HCT116 (cell line): ENCODE measurements at regions not wholly inside any gene's neighbourhood (a gene's known extent, or its start where the extent isn't known, plus 50 kb on each side); places are given as distances from the start of the nearest gene placed in this dataset.

Experiments used
- ATAC-seq: fragments of 200-7000 bp; cut with Tn5 transposase; 2 replicates; pipeline ENCODE4 v1.9.1; 2020; ENCODE audit warnings: mild to moderate bottlenecking, moderate library complexity
- BruUV-seq: library from RNA; stranded (reverse); fragments of 400-500 nt; replicated peaks from 2 replicates; lab custom pipeline; 2021; lab: Mats Ljungman, UMichigan
- CTCF ChIA-PET: fragments of 300-600 bp; sonication (Branson Sonifier 250); formaldehyde crosslinking; loops from one replicate; lab custom pipeline; 2021; ENCODE audit warnings: antibody characterized with exemption; lab: Charles Lee
- POLR2A ChIA-PET: fragments of 300-600, 350-600 bp; sonication (Branson Sonifier 250); formaldehyde crosslinking; loops from one replicate; lab custom pipeline; 2021; ENCODE audit warnings: antibody characterized with exemption; lab: Charles Lee
- RAD21 ChIA-PET, 2 experiments: fragments of 300-600 bp; sonication (Branson Sonifier 250); formaldehyde crosslinking; loops; one replicate each; lab custom pipeline; 2023; ENCODE audit warnings: low total read pairs in 2 of 2; ENCODE audit not compliant: uncharacterized antibody in 2 of 2, unreplicated experiment in 2 of 2, low non-redundant PET in 1 of 2; lab: Charles Lee
- DNase-seq: peaks from one replicate; pipeline ENCODE4 v3.0.0-alpha.2; 2010; ENCODE audit warnings: low read depth, low spot score
- H2AFZ ChIP-seq: fragments of 200-600 bp; shearing (Covaris generic), sonication (generic); 2 replicates; pipeline ENCODE4 v1.6.1; 2017; ENCODE audit warnings: low read depth, mixed run types, mixed read lengths, antibody characterized with exemption, low read length; ENCODE audit not compliant: poor library complexity, severe bottlenecking
- H3K27ac ChIP-seq: 2 replicates; pipeline ENCODE4 v1.5.1; 2012; ENCODE audit warnings: low read depth, low read length
- H3K27me3 ChIP-seq: fragments of 200-600 bp; sonication (generic); 2 replicates; pipeline ENCODE4 v1.6.1; 2016; ENCODE audit warnings: mixed run types, low read length, mixed read lengths; ENCODE audit not compliant: insufficient read depth
- H3K36me3 ChIP-seq, 2 experiments: fragments of 200-500 bp in 1 of 2; fragments of 200-600 bp in 1 of 2; sonication (Bioruptor generic) in 1 of 2; sonication (generic) in 1 of 2; 2 replicates each; pipeline versions ENCODE4 v1.5.1 to v1.6.1; 2014 to 2016; ENCODE audit warnings: low read length in 2 of 2, inconsistent platforms in 1 of 2, mixed read lengths in 1 of 2, mixed run types in 1 of 2; ENCODE audit not compliant: insufficient read depth in 2 of 2, control insufficient read depth in 1 of 2
- H3K4me1 ChIP-seq, 2 experiments: fragments of 200-600 bp in 1 of 2; sonication (generic) in 1 of 2; 2 replicates each; pipeline versions ENCODE4 v1.5.1 to v1.6.1; 2012 to 2017; ENCODE audit warnings: low read length in 2 of 2, inconsistent platforms in 1 of 2, mild to moderate bottlenecking in 1 of 2, mixed read lengths in 1 of 2, mixed run types in 1 of 2, moderate library complexity in 1 of 2; ENCODE audit not compliant: insufficient read depth in 2 of 2, control insufficient read depth in 1 of 2
- H3K4me2 ChIP-seq: fragments of 200-600 bp; sonication (generic); 2 replicates; pipeline ENCODE4 v1.6.1; 2017; ENCODE audit warnings: mixed run types, low read length, mixed read lengths
- H3K4me3 ChIP-seq, 2 experiments: fragments of 200-600 bp in 1 of 2; sonication (generic) in 1 of 2; replicated peaks in 1 of 2; 2 replicates each; pipeline ENCODE4 v1.5.1; 2011 to 2016; ENCODE audit warnings: low read length in 2 of 2, control low read depth in 1 of 2, low read depth in 1 of 2, mild to moderate bottlenecking in 1 of 2, mixed read lengths in 1 of 2, mixed run types in 1 of 2
- H3K79me2 ChIP-seq: fragments of 200-600 bp; sonication (generic); 2 replicates; pipeline ENCODE4 v1.6.1; 2017; ENCODE audit warnings: mild to moderate bottlenecking, mixed run types, low read length, moderate library complexity, mixed read lengths; ENCODE audit not compliant: insufficient read depth
- H3K9ac ChIP-seq: fragments of 200-600 bp; sonication (generic); 2 replicates; pipeline ENCODE4 v1.6.1; 2016; ENCODE audit warnings: low read length, mixed read lengths
- H3K9me2 ChIP-seq: fragments of 200-600 bp; sonication (generic), shearing (Covaris generic); 2 replicates; pipeline ENCODE4 v1.6.1; 2017; ENCODE audit warnings: mixed run types, mild to moderate bottlenecking, moderate library complexity; ENCODE audit not compliant: insufficient read depth
- H3K9me3 ChIP-seq, 2 experiments: fragments of 200-500 bp in 1 of 2; fragments of 200-600 bp in 1 of 2; sonication (Bioruptor generic) in 1 of 2; sonication (generic) in 1 of 2; 2 replicates each; pipeline ENCODE4 v1.6.1; 2014 to 2017; ENCODE audit warnings: low read length in 2 of 2, mixed read lengths in 2 of 2, inconsistent platforms in 1 of 2, low read depth in 1 of 2, mild to moderate bottlenecking in 1 of 2, mixed run types in 1 of 2, moderate library complexity in 1 of 2; ENCODE audit not compliant: control insufficient read depth in 1 of 2, insufficient read depth in 1 of 2
- H4K20me1 ChIP-seq: fragments of 200-600 bp; sonication (generic), shearing (Covaris generic); 2 replicates; pipeline ENCODE4 v1.6.1; 2017; ENCODE audit warnings: mixed run types, mild to moderate bottlenecking, moderate library complexity; ENCODE audit not compliant: insufficient read depth
- ATF3 ChIP-seq: IDR thresholded peaks from 2 replicates; pipeline ENCODE4 v1.6.1; 2012
- CBX3 ChIP-seq: IDR thresholded peaks from 2 replicates; pipeline ENCODE4 v1.6.1; 2012; ENCODE audit warnings: low read depth
- CEBPB ChIP-seq: IDR thresholded peaks from 2 replicates; pipeline ENCODE4 v1.6.1; 2012; ENCODE audit warnings: low read depth
- EGR1 ChIP-seq: IDR thresholded peaks from 2 replicates; pipeline ENCODE4 v1.6.1; 2012; ENCODE audit warnings: low read depth
- ELF1 ChIP-seq: IDR thresholded peaks from 2 replicates; pipeline ENCODE4 v1.6.1; 2012; ENCODE audit warnings: low read depth, borderline replicate concordance
- EZH2 ChIP-seq: fragments of 200-600 bp; sonication (generic); IDR thresholded peaks from 2 replicates; pipeline ENCODE4 v1.6.1; 2017; ENCODE audit warnings: antibody characterized with exemption, mixed run types
- FOSL1 ChIP-seq: IDR thresholded peaks from 2 replicates; pipeline ENCODE4 v1.6.1; 2012; ENCODE audit warnings: low read depth
- MAX ChIP-seq: IDR thresholded peaks from 2 replicates; pipeline ENCODE4 v1.6.1; 2012
- POLR2AphosphoS5 ChIP-seq: IDR thresholded peaks from 2 replicates; pipeline ENCODE4 v1.6.1; 2011; ENCODE audit warnings: mild to moderate bottlenecking, low read depth, low read length, moderate library complexity
- RAD21 ChIP-seq: IDR thresholded peaks from 2 replicates; pipeline ENCODE4 v1.6.1; 2012; ENCODE audit warnings: low read depth, mild to moderate bottlenecking
- REST ChIP-seq: IDR thresholded peaks from 2 replicates; pipeline ENCODE4 v1.6.1; 2012; ENCODE audit warnings: low read depth
- SP1 ChIP-seq: IDR thresholded peaks from 2 replicates; pipeline ENCODE4 v1.6.1; 2012; ENCODE audit warnings: low read depth
- YY1 ChIP-seq: IDR thresholded peaks from 2 replicates; pipeline ENCODE4 v1.6.1; 2011; ENCODE audit warnings: low read length, low read depth, moderate library complexity, mild to moderate bottlenecking; ENCODE audit not compliant: insufficient replicate concordance; ENCODE audit errors: extremely low read depth
- ZBTB33 ChIP-seq: IDR thresholded peaks from 2 replicates; pipeline ENCODE4 v1.6.1; 2011; ENCODE audit warnings: mild to moderate bottlenecking, low read length, moderate library complexity; ENCODE audit not compliant: insufficient replicate concordance; ENCODE audit errors: extremely low read depth
- ZNF274 ChIP-seq: fragments of 200-500 bp; sonication (Bioruptor generic); IDR thresholded peaks from 2 replicates; pipeline ENCODE4 v1.6.1; 2014; ENCODE audit warnings: mild to moderate bottlenecking, low read depth, low read length, inconsistent platforms
- intact Hi-C: fragments of 100-400 bp; cut with micrococcal nuclease; formaldehyde crosslinking; loops from 2 replicates; pipeline ENCODE4 v1.10.0; 2022

GRCh38 chr4:28278676-28279075 lies 1418.0 kb downstream of the STIM2 start:
- POLR2A ChIA-PET, result no interaction called here
- Histone ChIP-seq H4K20me1 (no peaks in the 10 kb centered on the region), H3K36me3 (no peaks in the 10 kb centered on the region), H3K79me2 (no peaks in the 10 kb centered on the region), H3K4me3 (no peak overlapping the region), H3K4me2 (no peak overlapping the region), H3K4me1 (no peaks in the 10 kb centered on the region), H3K27ac (no peak overlapping the region), H2AFZ (no peak overlapping the region), H3K9me3 (no peaks in the 10 kb centered on the region), H3K9me2 (no peaks in the 10 kb centered on the region), H3K9ac (no peak overlapping the region), H3K27me3 (no peaks in the 10 kb centered on the region)
- CTCF ChIA-PET, result no interaction called here
- no peak for TF ChIP-seq RAD21
- no peak for TF ChIP-seq YY1
- TF ChIP-seq ATF3, result no peak
- no peak for TF ChIP-seq MAX
- TF ChIP-seq REST, result no peak
- no peak for TF ChIP-seq FOSL1
- TF ChIP-seq ELF1, result no peak
- no peak for TF ChIP-seq CEBPB
- no peak for TF ChIP-seq SP1
- no peak for TF ChIP-seq EGR1
- no peak for TF ChIP-seq CBX3
- TF ChIP-seq EZH2, result no peak
- no peak for TF ChIP-seq ZBTB33
- TF ChIP-seq ZNF274, result no peak
- no peak for TF ChIP-seq POLR2AphosphoS5
- DNase-seq, result no peak
- RAD21 ChIA-PET, result no interaction called here
- BruUV-seq, result no TSS peak
- intact Hi-C loops, result no loop called here
- ATAC-seq, result no peak
